ENCODE measurements at regions not wholly inside any gene's neighbourhood (a gene's known extent, or its start where the extent isn't known, plus 50 kb on each side); places are given as distances from the start of the nearest gene placed in this dataset.

DNA sequence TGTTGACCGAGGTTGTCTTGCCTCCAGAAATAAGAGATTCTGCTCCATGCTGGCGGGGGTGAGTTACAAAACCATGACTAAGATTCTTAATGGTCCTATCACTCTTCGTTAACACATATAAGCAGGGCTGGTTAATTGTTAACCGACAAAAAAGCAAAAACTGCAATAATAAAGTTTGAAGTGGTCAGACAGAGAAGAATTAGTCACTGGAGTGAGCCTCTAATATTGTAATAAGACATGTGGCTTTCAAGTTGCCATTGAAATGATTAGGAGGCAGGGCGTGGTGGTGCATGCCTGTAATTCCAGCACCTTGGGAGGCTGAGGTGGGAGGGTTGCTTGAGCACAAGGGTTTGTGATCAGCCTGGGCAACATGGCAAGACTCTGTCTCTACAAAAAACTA lies 78.4 kb upstream of the NR2F2 start:
- Histone ChIP-seq H3K27me3 (ENCODE audit: insufficient read depth, poor library complexity, severe bottlenecking) (no peaks in the 10 kb centered on the region), H3K4me3 (replicated peaks; ENCODE audit: insufficient read depth, low read length) (no peak overlapping the region), H3K27ac (replicated peaks) (no peak overlapping the region)
- TF ChIP-seq POLR2AphosphoS5 (IDR thresholded peaks at IDR 0.05; ENCODE audit: low read depth) = no peak
- TF ChIP-seq CTCF (IDR thresholded peaks at IDR 0.05; ENCODE audit: insufficient read depth, low read length) = no peak
- TF ChIP-seq SPI1 (IDR thresholded peaks at IDR 0.05; ENCODE audit: borderline replicate concordance, low read depth) = no peak
- no peak for TF ChIP-seq REST (IDR thresholded peaks at IDR 0.05; ENCODE audit: insufficient replicate concordance, low read depth)
- no peak for TF ChIP-seq GABPA (IDR thresholded peaks at IDR 0.05; ENCODE audit: low read depth)
- no peak for DNase-seq (ENCODE audit: low read depth in 1 of 2, low spot score in 1 of 2)

GRCh38 chr15:96253006-96253747 lies 77.3 kb upstream of the NR2F2 start:
- DNase-seq (ENCODE audit: low read depth in 1 of 2, low spot score in 1 of 2) = no peak
- H3K27ac ChIP-seq (replicated peaks) = no peak overlapping the region
- H3K27me3 ChIP-seq (ENCODE audit: insufficient read depth, poor library complexity, severe bottlenecking) = no peaks in the 10 kb centered on the region
- TF ChIP-seq GABPA (IDR thresholded peaks at IDR 0.05; ENCODE audit: low read depth) = no peak
- no peak for TF ChIP-seq REST (IDR thresholded peaks at IDR 0.05; ENCODE audit: insufficient replicate concordance, low read depth)
- no peak for TF ChIP-seq CTCF (IDR thresholded peaks at IDR 0.05; ENCODE audit: insufficient read depth, low read length)
- TF ChIP-seq POLR2AphosphoS5 (IDR thresholded peaks at IDR 0.05; ENCODE audit: low read depth) = no peak
- TF ChIP-seq SPI1 (IDR thresholded peaks at IDR 0.05; ENCODE audit: borderline replicate concordance, low read depth) = no peak
- no peak overlapping the region for H3K4me3 ChIP-seq (replicated peaks; ENCODE audit: insufficient read depth, low read length)

DNA sequence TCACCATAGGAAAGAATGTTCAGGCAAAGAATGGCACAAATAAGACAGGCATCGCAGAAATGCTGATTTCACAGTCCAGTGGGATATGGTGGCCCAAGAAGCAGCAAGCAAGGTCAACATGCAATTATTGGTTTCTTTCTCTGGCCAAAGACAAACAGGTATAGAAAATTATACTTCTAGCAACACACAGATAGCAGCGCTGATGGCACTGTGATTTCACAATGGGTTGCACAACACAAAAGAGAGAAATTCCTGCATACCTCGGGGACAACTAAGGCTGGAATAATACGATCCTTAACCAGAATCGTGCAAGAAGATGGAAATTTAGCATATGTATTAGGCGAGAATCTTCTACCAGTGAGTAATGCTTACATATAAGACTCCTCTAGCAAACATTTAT lies 76.3 kb upstream of the NR2F2 start:
- no peak for TF ChIP-seq GABPA (IDR thresholded peaks at IDR 0.05; ENCODE audit: low read depth)
- TF ChIP-seq REST (IDR thresholded peaks at IDR 0.05; ENCODE audit: insufficient replicate concordance, low read depth) = no peak
- no peak for TF ChIP-seq CTCF (IDR thresholded peaks at IDR 0.05; ENCODE audit: insufficient read depth, low read length)
- Histone ChIP-seq H3K27me3 (ENCODE audit: insufficient read depth, poor library complexity, severe bottlenecking) (no peaks in the 10 kb centered on the region), H3K27ac (replicated peaks) (no peak overlapping the region), H3K4me3 (replicated peaks; ENCODE audit: insufficient read depth, low read length) (no peak overlapping the region)
- DNase-seq (ENCODE audit: low read depth in 1 of 2, low spot score in 1 of 2) = no peak
